H9 (cell line): ENCODE measurements at regions not wholly inside any gene's neighbourhood (a gene's known extent, or its start where the extent isn't known, plus 50 kb on each side); places are given as distances from the start of the nearest gene placed in this dataset.

ENCODE experiments used
- DNase-seq: peaks from one replicate; pipeline ENCODE4 v3.0.0-alpha.2; 2017
- H2AFZ ChIP-seq: one replicate; pipeline ENCODE4 v1.6.1; 2013; ENCODE audit warnings: mild to moderate bottlenecking, low read length, control low read depth, moderate library complexity
- H2AK5ac ChIP-seq: 2 replicates; pipeline ENCODE4 v1.6.1; 2013; ENCODE audit warnings: low read length, control low read depth, mixed read lengths; ENCODE audit not compliant: insufficient read length
- H2BK120ac ChIP-seq: one replicate; pipeline ENCODE4 v1.6.1; 2013; ENCODE audit warnings: low read depth, mild to moderate bottlenecking, low read length, control low read depth, inconsistent platforms; ENCODE audit not compliant: poor library complexity, severe bottlenecking
- H2BK12ac ChIP-seq: 2 replicates; pipeline ENCODE4 v1.6.1; 2013; ENCODE audit warnings: low read length, control low read depth, mixed read lengths, low read depth; ENCODE audit not compliant: insufficient read length
- H2BK15ac ChIP-seq: 2 replicates; pipeline ENCODE4 v1.6.1; 2013; ENCODE audit warnings: low read depth, low read length, control low read depth
- H2BK20ac ChIP-seq: one replicate; pipeline ENCODE4 v1.6.1; 2013; ENCODE audit warnings: low read depth, mild to moderate bottlenecking, low read length, control low read depth, inconsistent platforms; ENCODE audit not compliant: poor library complexity, severe bottlenecking
- H2BK5ac ChIP-seq: 2 replicates; pipeline ENCODE4 v1.6.1; 2013; ENCODE audit warnings: low read length, control low read depth, mixed read lengths; ENCODE audit not compliant: insufficient read length
- H3K14ac ChIP-seq: 2 replicates; pipeline ENCODE4 v1.6.1; 2013; ENCODE audit warnings: low read length, control low read depth; ENCODE audit not compliant: insufficient read depth
- H3K18ac ChIP-seq: 2 replicates; pipeline ENCODE4 v1.6.1; 2013; ENCODE audit warnings: low read depth, mild to moderate bottlenecking, mixed read lengths, low read length, control low read depth; ENCODE audit not compliant: insufficient read length
- H3K23ac ChIP-seq: 2 replicates; pipeline ENCODE4 v1.6.1; 2013; ENCODE audit warnings: low read length, control low read depth, mixed read lengths, low read depth; ENCODE audit not compliant: insufficient read length
- H3K23me2 ChIP-seq: 2 replicates; pipeline ENCODE4 v1.6.1; 2013; ENCODE audit warnings: low read depth, mild to moderate bottlenecking, mixed read lengths, low read length, control low read depth; ENCODE audit not compliant: insufficient read length, poor library complexity, severe bottlenecking
- H3K27ac ChIP-seq: 2 replicates; pipeline ENCODE4 v1.5.1; 2013; ENCODE audit warnings: low read length, control low read depth, mixed read lengths, low read depth; ENCODE audit not compliant: insufficient read length
- H3K27me3 ChIP-seq: 2 replicates; pipeline ENCODE4 v1.6.1; 2013; ENCODE audit warnings: low read length, control low read depth, inconsistent platforms; ENCODE audit not compliant: insufficient read depth
- H3K4ac ChIP-seq: 2 replicates; pipeline ENCODE4 v1.6.1; 2013; ENCODE audit warnings: low read depth, mild to moderate bottlenecking, control low read depth, inconsistent platforms, low read length, moderate library complexity
- H3K4me1 ChIP-seq: 2 replicates; pipeline ENCODE4 v1.6.1; 2013; ENCODE audit warnings: low read length, control low read depth, inconsistent platforms; ENCODE audit not compliant: insufficient read depth
- H3K4me2 ChIP-seq: 2 replicates; pipeline ENCODE4 v1.6.1; 2013; ENCODE audit warnings: low read length, control low read depth, mixed read lengths; ENCODE audit not compliant: insufficient read length, insufficient read depth
- H3K56ac ChIP-seq: 2 replicates; pipeline ENCODE4 v1.6.1; 2013; ENCODE audit warnings: low read depth, mild to moderate bottlenecking, mixed read lengths, low read length, control low read depth; ENCODE audit not compliant: insufficient read length
- H3K79me1 ChIP-seq: 2 replicates; pipeline ENCODE4 v1.6.1; 2013; ENCODE audit warnings: low read depth, mild to moderate bottlenecking, moderate library complexity, low read length, control low read depth, inconsistent platforms; ENCODE audit not compliant: insufficient read depth, poor library complexity, severe bottlenecking
- H3K79me2 ChIP-seq: 2 replicates; pipeline ENCODE4 v1.6.1; 2013; ENCODE audit warnings: low read length, control low read depth, inconsistent platforms; ENCODE audit not compliant: insufficient read depth
- H3K9ac ChIP-seq: 2 replicates; pipeline ENCODE4 v1.6.1; 2013; ENCODE audit warnings: low read length, control low read depth, mixed read lengths; ENCODE audit not compliant: insufficient read length; ENCODE audit errors: extremely low read depth
- H3K9me3 ChIP-seq: one replicate; pipeline ENCODE4 v1.6.1; 2013; ENCODE audit warnings: low read depth, low read length, inconsistent platforms; ENCODE audit not compliant: control insufficient read depth
- H3T11ph ChIP-seq: one replicate; pipeline ENCODE4 v1.6.1; 2013; ENCODE audit warnings: mild to moderate bottlenecking, low read length, control low read depth, inconsistent platforms
- H4K20me1 ChIP-seq: one replicate; pipeline ENCODE4 v1.6.1; 2013; ENCODE audit not compliant: control insufficient read depth, insufficient read length, insufficient read depth
- H4K5ac ChIP-seq: 2 replicates; pipeline ENCODE4 v1.6.1; 2013; ENCODE audit warnings: low read depth, mild to moderate bottlenecking, mixed read lengths, low read length, control low read depth; ENCODE audit not compliant: insufficient read length
- H4K8ac ChIP-seq: replicated peaks from 2 replicates; pipeline ENCODE4 v1.6.1; 2013; ENCODE audit warnings: low read length, control low read depth, mixed read lengths, low read depth; ENCODE audit not compliant: insufficient read length
- H4K91ac ChIP-seq: 2 replicates; pipeline ENCODE4 v1.6.1; 2013; ENCODE audit warnings: low read depth, mild to moderate bottlenecking, moderate library complexity, mixed read lengths, low read length, control low read depth; ENCODE audit not compliant: insufficient read length
- H3K27ac Mint-ChIP-seq, 3 experiments: 2 replicates in 2 of 3; 3 replicates in 1 of 3; pipeline ENCODE4 v1.8.0; 2020 to 2021; ENCODE audit warnings: mixed read lengths in 3 of 3, mild to moderate bottlenecking in 1 of 3, moderate library complexity in 1 of 3
- H3K27me3 Mint-ChIP-seq: 2 replicates; pipeline ENCODE4 v1.8.0; 2021; ENCODE audit warnings: low read depth, mild to moderate bottlenecking, moderate library complexity, mixed read lengths
- H3K36me3 Mint-ChIP-seq, 3 experiments: 2 replicates in 2 of 3; 3 replicates in 1 of 3; pipeline ENCODE4 v1.8.0; 2020 to 2021; ENCODE audit warnings: low read depth in 3 of 3, mixed read lengths in 3 of 3; ENCODE audit not compliant: insufficient read depth in 1 of 3
- H3K4me1 Mint-ChIP-seq, 2 experiments: 2 replicates each; pipeline ENCODE4 v1.8.0; 2020; ENCODE audit warnings: mixed read lengths in 2 of 2
- H3K4me3 Mint-ChIP-seq, 2 experiments: 2 replicates in 1 of 2; 3 replicates in 1 of 2; pipeline ENCODE4 v1.8.0; 2020 to 2021; ENCODE audit warnings: mild to moderate bottlenecking in 2 of 2, mixed read lengths in 2 of 2, moderate library complexity in 1 of 2
- H3K9me3 Mint-ChIP-seq, 2 experiments: 2 replicates in 1 of 2; 3 replicates in 1 of 2; pipeline ENCODE4 v1.8.0; 2020; ENCODE audit warnings: mild to moderate bottlenecking in 2 of 2, mixed read lengths in 2 of 2, moderate library complexity in 1 of 2
- CTCF ChIP-seq: fragments of 200-600 bp; sonication (generic); conservative IDR thresholded peaks from 3 replicates; pipeline ENCODE4 v1.8.0; 2021; ENCODE audit warnings: antibody characterized with exemption, mild to moderate bottlenecking
- WGBS: extraction: QIAGEN DNeasy Blood & Tissue Kit; methylation state at CpG from one replicate; pipeline ENCODE4 v1.1.7; 2013; ENCODE audit warnings: missing lambda C conversion rate, low lambda C conversion rate, mixed read lengths; ENCODE audit not compliant: insufficient read length; ENCODE audit errors: extremely low coverage; 5-methylcytosine and 5-hydroxymethylcytosine counted together

- H3K27ac Mint-ChIP-seq, result peak overlapping the region in 2 of 3 experiments; percentile 28 to 88; a peak in 4 of 7 replicates
- Histone ChIP-seq H3K23ac (no peak overlapping the region), H3K18ac (no peak overlapping the region), H3K4me1 (no peaks in the 10 kb centered on the region; the same call in 1 of the 2 replicates), H3K79me1 (no peaks in the 10 kb centered on the region), H2BK12ac (no peak overlapping the region), H3K9ac (no peak overlapping the region), H4K91ac (no peak overlapping the region), H3T11ph (no peak overlapping the region), H3K56ac (no peak overlapping the region), H3K4ac (no peak overlapping the region), H3K27ac (no peak overlapping the region), H4K20me1 (no peaks in the 10 kb centered on the region), H2BK120ac (no peak overlapping the region), H3K9me3 (no peaks in the 10 kb centered on the region), H2BK20ac (no peak overlapping the region), H4K8ac (no peak overlapping the region), H3K27me3 (no peaks in the 10 kb centered on the region), H2AFZ (no peak overlapping the region), H3K79me2 (no peaks in the 10 kb centered on the region), H2BK5ac (no peak overlapping the region), H3K23me2 (no peaks in the 10 kb centered on the region), H2AK5ac (no peak overlapping the region), H2BK15ac (no peak overlapping the region), H3K4me2 (no peak overlapping the region), H3K14ac (no peak overlapping the region), H4K5ac (no peak overlapping the region)
- no CpG with 5 or more reads among the region's 1 CpG for WGBS
- no peaks in the 10 kb centered on the region for H3K27me3 Mint-ChIP-seq
- no peak overlapping the region for H3K4me3 Mint-ChIP-seq
- no peak for TF ChIP-seq CTCF
- H3K9me3 Mint-ChIP-seq, result no peaks in the 10 kb centered on the region
- no peaks in the 10 kb centered on the region for H3K36me3 Mint-ChIP-seq
- DNase-seq, result no peak
- H3K4me1 Mint-ChIP-seq, result peaks cover 35 to 39% of the 10 kb centered on the region in 2 experiments
Measured at GRCh38 chr3:181609030-181609767, 102.5 kb upstream of the SOX2 start.
